NCI-H345 treated with DMSO at 0.1 percent for 48 hours (cell line): ENCODE measurements at regions not wholly inside any gene's neighbourhood (a gene's known extent, or its start where the extent isn't known, plus 50 kb on each side); places are given as distances from the start of the nearest gene placed in this dataset.
A peak's percentile ranks its signal among the peaks of the same experiment; 100 is the strongest.
"Not testable (repeated sequence)": the region's sequence is repeated elsewhere in the genome, so short reads cannot be mapped to it uniquely, and the experiment has no call there.

ENCODE experiments used
- DNase-seq: peaks from one replicate; lab custom pipeline; 2025; ENCODE audit not compliant: unreplicated experiment; lab: John Stamatoyannopoulos, UW

DNA sequence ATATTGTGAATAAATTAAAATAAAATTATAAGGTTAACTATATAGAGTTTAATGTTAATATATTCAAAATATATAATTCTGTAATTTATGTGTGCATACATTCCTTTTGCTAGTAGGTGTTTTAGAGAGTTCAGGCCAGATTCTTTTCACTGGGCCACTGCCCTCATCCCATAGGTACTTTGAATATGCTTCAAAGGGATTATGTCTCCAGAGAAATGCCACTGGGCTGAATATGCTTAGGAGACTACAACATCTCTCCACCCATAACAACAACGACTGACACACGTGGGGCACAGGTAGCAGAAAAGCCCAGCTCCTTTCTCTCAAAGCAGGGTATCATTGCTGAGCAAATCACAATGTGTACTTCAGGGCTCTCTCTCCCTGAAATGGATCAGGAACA, 290.9 kb upstream of the TACR3 start:
- no peak for DNase-seq

DNA sequence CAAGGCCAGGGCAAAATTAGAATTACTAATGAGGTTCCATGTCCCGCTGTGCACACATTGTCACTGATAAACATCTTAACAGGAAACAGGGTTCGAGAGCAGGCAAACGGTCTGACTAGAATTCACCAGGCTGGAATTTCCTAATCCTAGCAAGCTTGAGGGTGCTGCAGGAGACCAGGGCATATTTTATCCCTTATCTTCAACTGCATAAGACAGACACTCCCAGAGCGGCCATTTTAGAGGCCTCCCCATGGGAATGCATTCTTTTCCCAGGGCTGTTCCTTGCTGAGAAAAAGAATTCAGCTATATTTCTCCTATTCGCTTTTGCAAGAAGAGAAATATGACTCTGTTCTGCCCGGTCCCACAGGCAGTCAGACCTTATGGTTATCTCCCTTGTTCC, 282.5 kb upstream of the TACR3 start:
- not testable (repeated sequence) for DNase-seq

DNA sequence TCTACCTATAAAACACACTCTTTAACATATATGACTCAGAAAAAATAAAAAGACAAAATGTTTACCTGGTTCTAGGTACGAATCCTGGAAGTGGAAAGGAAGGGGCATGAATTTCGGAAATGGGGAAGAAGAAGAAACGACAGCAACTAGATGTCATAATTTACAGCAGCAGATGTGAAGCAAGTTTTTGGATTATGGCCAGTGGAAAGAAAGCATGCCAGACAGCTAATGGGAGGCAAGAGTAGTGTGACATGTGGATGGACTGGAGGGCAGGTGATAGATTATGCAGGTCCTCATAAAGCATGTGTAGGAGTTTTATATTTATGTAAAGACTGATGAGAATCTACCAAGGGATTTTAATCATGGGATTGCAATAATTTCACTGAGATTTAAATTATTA, 279.0 kb upstream of the TACR3 start:
- DNase-seq = no peak

DNA sequence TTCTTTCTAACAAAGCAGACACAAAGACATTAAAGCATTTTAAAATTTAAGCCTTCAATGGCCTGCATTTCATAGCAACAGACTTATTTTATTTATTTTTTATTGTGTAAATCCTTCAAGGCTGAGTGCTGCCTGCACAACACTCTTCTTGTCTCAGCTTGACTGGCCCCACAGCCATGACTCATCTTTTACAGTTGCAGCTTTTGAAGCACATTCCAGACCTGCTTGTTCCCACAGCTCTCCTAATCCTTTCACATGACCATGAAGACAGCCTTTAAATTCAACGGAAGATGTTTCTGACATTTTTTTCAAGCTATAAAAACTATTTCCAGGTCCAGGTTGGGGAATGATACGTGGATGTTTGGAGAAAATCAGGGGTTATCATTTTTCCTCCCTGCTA, 276.9 kb upstream of the TACR3 start:
- no peak for DNase-seq

DNA sequence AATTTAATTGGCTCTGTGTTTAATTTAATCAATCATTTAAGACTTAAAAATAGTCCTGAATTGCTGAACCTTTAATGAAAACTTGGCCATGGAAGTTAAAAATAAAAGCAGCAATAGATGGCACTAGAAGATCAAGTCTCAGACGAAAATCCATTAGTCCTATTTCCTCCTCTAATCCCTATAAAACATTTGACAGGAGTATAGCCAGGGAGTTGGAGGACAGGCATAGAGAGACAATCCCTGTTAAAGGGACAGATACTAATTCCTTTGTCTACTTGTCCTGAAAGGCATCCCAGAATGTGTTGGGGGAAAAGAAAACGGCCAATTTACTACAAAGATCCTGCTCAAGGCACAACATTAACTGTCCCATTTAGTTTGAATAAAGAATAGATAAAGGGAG, 276.3 kb upstream of the TACR3 start:
- no peak for DNase-seq

DNA sequence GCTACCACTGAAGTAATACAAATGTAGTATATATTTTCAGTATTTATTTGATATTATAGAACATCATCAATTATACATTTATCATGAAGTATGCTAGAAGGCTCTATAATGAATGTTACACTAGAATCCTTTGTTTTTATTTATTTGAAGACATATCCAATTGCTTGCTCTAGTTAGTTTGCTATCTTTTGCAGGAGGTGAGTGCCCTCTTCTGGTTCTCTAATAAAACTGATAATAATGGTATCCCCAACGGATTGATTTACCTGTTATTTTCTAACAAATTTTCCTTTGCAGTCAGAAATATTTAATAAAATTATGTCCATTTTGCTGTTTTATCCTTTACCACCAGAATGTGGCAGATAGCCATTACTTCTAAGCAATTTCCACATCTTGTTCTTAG, 274.3 kb upstream of the TACR3 start:
- no peak for DNase-seq

DNA sequence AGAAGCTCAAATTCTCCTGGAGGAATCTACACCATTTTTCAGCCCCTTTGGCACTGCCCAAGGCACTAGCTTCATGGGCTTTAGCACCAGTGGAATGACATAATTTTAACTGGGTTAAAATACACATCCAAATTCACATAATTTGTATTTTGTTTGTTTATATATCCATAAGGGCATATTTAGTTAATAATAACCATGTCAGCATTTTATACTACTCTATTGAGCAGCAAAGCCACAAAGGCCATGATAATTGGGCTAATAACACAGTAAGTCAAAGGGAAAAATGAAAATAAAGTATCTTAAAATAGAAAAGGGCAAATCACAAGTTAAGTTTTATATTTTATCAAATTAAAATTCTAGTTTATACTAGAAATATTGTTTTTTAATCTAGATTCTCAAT, 262.7 kb upstream of the TACR3 start:
- no peak for DNase-seq

DNA sequence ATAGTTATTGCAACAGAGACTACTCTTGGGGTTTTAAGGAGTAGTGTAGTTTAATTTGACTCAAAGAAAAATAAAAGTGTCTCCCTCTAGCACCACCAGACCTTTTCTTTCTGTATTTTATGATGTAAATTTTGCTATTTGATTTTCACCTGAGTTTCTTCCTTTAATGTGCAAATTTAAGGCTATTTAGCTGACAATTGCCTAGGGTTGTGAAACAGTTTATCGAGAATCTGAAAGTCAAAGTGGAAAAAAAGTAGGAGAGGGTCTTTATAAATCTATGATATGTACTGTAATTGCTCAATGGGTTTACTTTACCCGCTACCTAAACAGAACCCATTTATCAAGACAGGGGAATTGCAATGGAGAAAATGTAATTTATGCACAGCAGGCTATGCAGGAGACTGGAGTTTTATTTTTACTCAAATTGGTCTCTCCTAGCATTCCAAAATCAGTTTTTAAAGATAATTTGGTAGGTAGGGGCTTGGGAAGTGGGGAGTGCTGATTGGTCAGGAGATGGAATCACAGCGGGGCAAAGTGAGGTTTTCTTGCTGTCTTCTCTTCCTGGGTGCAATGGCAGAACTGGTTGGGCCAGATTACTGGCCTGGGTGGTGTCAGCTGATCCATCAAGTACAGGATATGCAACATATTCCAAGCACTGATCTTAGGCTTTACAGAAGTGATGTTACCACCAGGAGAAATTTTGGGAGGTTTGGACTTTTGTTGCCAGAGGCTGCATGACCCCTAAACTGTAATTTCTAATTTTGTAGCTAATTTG, 228.6 kb upstream of the TACR3 start:
- no peak for DNase-seq

DNA sequence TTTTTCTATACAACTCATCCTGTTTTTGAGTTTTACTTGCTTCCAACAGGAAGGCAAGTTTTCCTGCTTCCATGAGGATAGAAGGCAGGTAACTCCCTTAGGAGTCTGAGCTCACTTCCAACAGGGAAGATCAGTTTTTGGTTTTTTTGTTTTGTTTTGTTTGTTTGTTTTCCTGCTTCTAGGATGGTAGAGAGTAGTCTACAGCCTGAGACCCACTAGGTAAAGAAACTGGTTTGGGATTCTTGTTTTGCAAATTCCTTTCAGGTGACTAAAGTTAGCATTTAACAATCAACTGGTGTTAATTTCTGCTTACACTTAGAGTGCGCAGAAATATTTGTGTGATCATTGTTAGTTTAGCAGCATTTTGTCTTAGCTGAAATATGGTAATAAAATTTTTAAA, 227.8 kb upstream of the TACR3 start:
- DNase-seq = no peak

DNA sequence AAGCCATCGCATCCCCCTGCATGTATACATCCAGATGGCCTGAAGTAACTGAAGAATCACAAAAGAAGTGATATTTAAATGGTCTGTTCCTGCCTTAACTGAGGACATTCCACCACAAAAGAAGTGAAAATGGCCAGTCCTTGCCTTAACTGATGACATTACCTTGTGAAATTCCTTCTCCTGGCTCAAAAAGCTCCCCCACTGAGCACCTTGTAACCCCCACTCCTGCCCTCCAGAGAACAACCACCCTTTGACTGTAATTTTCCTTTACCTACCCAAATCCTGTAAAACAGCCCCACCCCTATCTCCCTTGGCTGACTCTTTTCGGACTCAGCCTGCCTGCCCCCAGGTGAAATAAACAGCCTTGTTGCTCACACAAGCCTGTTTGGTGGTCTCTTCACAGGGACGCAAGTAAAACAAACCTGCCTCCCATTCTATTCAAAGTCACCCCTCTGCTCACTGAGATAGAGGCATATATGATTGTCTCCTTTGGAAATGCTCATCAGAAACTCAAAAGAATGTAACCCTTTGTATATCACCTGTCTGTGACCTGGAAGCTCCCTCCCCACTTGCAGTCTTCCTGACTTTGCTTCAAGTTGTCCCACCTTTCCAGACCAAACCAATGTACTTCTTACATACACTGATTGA, 227.0 kb upstream of the TACR3 start:
- not testable (repeated sequence) for DNase-seq

DNA sequence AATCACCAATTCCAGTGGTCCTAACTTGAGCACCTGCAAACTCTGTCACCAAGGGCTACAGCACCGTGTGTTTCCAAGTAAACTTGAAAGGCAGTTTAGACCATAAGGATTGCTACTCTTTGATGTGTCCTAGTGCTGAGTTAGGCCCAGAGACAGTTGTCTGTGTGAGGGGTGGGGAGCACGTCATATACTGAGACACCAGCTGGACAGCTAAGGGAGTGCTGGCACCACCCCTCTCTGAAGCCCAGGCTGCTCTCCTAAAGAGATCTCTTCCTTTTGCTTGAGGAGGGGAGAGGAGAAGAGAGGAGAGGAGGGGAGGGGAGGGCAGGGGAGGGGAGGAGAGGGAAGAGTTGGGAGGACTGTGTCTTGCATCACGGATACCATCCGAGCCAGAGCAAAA, 218.7 kb upstream of the TACR3 start:
- DNase-seq = no peak

DNA sequence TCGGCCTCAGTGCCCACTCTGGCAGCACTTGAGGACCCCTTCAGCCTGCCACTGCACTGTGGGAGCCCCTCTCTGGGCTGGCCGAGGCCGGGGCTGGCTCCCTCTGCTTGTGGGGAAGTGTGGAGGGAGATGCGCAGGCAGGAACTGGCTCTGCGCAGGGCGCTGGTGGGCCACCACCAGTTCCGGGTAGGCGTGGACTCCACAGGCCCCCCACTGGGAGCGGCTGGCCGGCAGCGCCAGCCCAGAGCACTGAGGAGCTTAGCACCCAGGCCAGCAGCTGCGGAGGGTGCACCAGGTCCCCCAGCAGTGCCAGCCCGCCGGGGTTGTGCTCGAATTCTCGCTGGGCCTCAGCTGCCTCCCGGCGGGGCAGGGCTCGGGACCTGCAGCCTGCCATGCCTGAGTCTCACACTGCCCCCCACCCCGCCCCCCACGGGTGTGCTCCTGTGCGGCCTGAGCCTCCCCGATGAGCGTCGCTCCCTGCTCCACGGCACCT, 216.9 kb upstream of the TACR3 start:
- DNase-seq = no peak

DNA sequence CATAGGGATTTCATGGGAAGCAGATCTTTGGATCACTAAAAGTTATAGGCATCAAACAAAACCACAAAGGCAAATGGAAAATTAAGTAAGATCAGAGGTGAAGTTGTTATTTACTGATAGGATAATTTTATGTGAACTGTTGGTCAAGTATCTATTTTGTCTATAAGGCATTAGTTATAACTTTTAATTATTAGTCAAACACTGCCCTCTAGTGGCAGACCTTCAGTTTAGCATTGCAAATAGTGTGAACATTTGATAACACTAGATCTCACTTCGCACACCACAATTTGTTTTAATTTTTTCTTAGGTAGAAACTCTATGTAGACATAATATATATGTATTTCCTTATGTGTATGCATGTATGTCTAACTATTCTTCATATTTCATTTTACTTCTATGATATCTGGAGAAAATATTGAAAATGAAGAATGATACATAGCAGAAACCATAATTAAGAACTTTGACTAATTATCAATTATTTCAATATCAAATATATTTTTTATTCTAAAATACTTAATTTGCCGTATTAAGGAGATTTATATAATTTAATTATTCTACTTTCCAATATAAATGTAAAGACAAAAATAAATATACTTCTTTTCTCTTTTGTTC, 214.5 kb upstream of the TACR3 start:
- DNase-seq = peak; percentile 7

DNA sequence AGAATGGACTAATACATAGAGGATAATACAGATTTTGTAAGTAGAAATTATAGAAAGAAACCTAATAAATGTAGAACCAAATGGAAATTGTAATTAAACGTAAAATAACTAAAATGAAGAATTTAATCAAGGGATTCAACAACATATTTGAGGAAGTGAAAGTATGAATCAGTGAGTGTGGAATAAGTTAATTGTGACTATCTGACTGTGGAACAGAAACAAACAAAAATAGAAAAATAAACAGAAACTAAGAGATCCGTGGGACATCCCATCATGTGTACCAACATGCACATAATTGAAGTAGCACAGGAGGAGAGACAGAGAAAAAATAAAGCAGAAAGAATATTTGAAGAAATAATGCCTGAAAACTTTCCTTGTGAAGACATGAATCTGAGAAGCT, 208.6 kb upstream of the TACR3 start:
- no peak for DNase-seq

DNA sequence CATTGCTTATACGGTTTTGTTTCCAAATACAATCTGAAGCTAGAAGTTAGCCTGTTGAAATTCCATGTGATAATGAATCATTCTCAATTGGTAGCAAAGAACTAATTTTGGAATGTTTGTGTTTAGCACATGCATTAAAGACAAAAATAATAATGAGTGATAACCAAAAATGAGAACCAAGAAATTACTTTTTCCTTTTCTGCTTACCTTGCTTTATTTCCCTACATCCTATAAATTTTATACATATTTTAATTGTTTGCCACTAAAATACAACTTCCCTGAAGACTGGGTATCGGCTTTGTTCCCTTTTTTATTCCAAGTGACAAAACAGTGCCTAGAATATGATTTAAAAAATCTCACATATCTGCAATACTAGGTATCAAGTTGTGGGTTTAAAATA, 203.8 kb upstream of the TACR3 start:
- no peak for DNase-seq

DNA sequence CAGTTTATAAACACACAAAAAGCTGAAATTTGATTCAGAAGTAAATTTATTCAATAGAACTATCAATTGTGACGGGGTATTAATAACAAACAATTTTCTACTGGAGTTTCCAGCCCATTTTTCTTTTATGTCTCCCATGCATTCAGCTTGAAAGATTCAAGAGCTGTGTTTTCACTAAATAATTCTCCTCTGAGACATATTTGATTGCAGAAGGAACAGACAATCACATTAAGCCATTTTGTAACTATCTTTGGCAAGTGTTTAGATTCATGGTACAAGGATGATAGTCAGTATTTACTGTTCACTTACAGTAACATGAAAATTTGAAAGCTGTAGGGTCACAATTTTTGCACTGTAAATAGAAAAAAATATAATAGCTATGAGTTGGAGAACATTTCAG, 198.4 kb upstream of the TACR3 start:
- DNase-seq = no peak

DNA sequence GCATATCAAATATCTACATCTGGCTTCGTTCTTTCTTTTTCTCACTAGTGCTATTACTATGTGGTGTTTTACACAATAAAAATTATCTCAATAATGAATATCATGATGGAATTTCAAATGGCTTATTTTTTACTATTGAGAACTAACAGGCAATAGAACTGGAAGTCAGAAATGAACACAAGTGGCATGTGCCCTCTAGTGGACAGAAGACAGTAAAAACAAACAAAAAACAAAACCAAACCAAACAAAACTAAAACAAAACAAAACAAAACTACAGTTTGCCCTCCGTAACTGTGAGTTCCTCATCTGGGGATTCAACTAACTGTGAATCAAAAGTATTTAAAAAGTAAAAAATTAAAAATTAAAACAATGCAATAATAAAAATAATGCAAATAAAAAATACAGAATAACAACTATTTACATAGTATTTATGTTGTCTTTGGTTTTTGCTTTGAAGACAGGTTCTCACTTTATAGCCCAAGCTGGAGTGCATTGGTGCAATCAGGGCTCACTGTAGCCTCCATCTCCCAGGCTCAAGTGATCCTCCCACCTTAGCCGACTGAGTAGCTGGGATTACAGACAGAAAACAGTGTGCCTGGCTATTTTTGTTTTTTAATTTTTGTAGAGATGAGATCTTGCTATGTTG, 195.6 kb upstream of the TACR3 start:
- DNase-seq = no peak

DNA sequence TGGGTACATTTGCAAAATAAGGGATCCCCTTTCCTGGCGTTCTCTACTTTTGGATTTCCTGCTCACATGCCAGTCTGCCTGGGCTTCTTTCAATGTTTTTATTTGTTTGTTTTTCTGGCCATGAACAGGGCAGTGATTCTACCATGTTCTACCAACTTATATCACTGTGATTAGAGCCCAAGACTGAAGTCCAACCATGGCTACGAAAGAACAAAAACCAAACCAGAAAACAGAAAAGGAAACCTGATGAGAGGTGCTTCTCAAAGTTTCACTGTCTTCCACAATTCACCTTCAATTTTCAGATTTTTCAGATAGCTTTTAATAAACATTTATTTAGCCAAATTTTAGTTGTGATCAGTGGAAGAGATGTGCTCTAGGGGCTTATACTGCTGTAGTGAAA, 187.6 kb upstream of the TACR3 start:
- no peak for DNase-seq

DNA sequence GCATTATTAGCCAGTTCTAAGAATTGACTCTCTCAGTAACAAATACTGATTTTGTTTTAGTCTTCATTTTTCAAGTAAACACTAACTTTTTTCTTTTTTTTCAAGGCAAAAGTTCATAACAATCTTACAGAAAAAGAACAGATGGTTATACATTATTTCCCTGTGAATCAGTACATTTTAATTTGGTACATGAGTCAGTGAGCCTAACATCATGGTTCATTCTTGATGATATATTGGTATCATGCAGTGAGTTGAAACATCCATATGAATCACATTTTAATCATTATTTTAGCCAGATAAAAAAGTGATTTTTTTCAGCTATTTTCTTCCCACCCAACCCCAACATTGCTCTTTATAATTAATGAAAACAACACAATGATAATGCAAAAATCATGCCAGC, 184.3 kb upstream of the TACR3 start:
- DNase-seq = no peak

DNA sequence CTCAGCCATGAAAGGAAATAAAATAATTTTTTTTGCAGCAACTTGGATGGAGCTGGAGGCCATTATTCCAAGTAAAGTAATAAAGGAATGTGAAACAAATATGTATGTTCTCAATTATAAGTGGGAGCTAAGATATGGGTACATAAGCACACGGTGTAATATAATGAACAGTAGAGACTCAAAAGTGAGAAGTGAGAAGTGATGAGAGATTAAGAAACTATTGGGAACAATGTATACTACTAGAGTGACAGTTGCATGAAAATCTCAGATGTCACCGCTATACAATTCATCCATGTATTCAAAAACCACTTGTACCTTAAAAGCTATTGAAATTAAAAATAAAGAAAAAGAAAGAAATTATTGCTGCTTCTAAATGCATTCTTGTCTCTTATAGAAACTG, 182.9 kb upstream of the TACR3 start:
- no peak for DNase-seq

DNA sequence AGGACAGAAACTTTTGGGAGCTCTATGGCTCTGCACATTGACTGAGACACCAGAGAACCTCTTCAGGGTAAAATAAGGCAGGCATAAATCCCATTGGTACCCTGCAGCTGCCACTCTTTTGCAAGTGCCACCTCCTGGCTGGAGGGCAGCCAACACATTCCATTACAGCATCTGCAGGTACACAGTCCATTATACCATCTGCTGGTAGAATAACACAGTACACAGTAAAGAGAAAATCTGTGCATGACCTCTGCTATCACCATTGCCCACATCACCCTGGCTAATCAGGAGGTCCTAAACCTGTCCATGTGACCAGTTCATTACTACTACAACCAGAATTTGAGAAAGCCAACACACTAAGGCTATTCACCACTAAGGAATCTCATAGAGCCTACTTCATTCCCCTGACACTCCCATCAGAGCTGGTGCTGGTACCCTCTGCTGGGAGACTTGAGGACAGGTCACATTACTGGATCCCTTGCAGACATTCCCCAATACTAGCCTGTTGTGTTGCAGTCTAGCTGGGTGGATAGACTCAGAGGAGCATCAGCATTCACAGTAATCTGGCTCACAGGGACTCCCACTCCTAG, 176.2 kb upstream of the TACR3 start:
- DNase-seq = no peak
